H1 (cell line): ENCODE measurements at regions not wholly inside any gene's neighbourhood (a gene's known extent, or its start where the extent isn't known, plus 50 kb on each side); places are given as distances from the start of the nearest gene placed in this dataset.

Source experiments
- GTF2F1 ChIP-seq: IDR thresholded peaks from 2 replicates; pipeline ENCODE4 v1.6.1; 2012; ENCODE audit warnings: low read depth, low read length, improper control_type of control experiment, borderline replicate concordance
- HDAC2 ChIP-seq, 2 experiments: fragments of 300-600 bp in 1 of 2; sonication (generic) in 1 of 2; IDR thresholded peaks; 2 replicates each; pipeline ENCODE4 v1.6.1; 2011 to 2012; ENCODE audit warnings: low read depth in 2 of 2, low read length in 2 of 2, mild to moderate bottlenecking in 2 of 2, moderate library complexity in 2 of 2, borderline replicate concordance in 1 of 2, inconsistent platforms in 1 of 2
- KDM4A ChIP-seq: IDR thresholded peaks from one replicate; pipeline ENCODE4 v1.7.1; 2012; ENCODE audit warnings: low read depth, mild to moderate bottlenecking, moderate library complexity, low read length, inconsistent platforms; ENCODE audit not compliant: severe bottlenecking
- PHF8 ChIP-seq: fragments of 200-600 bp; sonication (generic); conservative IDR thresholded peaks from 2 replicates; pipeline ENCODE4 v1.7.1; 2012; ENCODE audit warnings: low read depth, mild to moderate bottlenecking, inconsistent platforms, low read length, moderate library complexity
- TAF1 ChIP-seq: IDR thresholded peaks from 2 replicates; pipeline ENCODE4 v1.6.1; 2011; ENCODE audit warnings: mild to moderate bottlenecking, low read depth, low read length
- TAF7 ChIP-seq: optimal IDR thresholded peaks from 2 replicates; pipeline ENCODE3; 2011; ENCODE audit warnings: low read depth, mild to moderate bottlenecking, inconsistent platforms, low read length, moderate library complexity, borderline replicate concordance
- TF ChIP-seq, protein P1 (sequence below): fragments of 300-600 bp; sonication (generic); IDR thresholded peaks from 2 replicates; pipeline ENCODE4 v1.7.1; 2012; ENCODE audit warnings: low read length, moderate library complexity, mild to moderate bottlenecking, inconsistent platforms; ENCODE audit not compliant: insufficient replicate concordance
- TF ChIP-seq, protein P2 (sequence below): IDR thresholded peaks from 2 replicates; pipeline ENCODE4 v1.6.1; 2012; ENCODE audit warnings: low read length, inconsistent platforms

DNA sequence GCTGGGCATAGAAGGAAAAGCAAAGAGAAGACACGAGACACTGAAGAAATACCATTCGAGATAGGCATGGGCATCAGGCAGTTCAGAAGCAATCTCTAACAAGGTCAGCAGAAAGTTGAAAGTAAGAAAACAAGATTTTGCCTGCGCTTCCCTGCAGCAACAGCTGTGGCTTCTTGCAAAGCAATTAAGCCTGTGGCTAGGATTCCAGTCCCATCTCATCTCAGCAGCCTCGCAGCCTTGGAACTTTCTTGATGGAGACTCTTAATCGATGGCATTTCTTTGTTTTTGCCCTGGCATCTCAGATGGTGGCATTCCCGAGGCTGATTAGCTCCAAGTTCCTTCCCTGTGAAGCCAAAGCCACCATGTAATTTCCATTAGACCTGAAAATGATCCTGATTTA lies 64.6 kb upstream of the SPAG17 start (continued):
- TF ChIP-seq, protein P1, sequence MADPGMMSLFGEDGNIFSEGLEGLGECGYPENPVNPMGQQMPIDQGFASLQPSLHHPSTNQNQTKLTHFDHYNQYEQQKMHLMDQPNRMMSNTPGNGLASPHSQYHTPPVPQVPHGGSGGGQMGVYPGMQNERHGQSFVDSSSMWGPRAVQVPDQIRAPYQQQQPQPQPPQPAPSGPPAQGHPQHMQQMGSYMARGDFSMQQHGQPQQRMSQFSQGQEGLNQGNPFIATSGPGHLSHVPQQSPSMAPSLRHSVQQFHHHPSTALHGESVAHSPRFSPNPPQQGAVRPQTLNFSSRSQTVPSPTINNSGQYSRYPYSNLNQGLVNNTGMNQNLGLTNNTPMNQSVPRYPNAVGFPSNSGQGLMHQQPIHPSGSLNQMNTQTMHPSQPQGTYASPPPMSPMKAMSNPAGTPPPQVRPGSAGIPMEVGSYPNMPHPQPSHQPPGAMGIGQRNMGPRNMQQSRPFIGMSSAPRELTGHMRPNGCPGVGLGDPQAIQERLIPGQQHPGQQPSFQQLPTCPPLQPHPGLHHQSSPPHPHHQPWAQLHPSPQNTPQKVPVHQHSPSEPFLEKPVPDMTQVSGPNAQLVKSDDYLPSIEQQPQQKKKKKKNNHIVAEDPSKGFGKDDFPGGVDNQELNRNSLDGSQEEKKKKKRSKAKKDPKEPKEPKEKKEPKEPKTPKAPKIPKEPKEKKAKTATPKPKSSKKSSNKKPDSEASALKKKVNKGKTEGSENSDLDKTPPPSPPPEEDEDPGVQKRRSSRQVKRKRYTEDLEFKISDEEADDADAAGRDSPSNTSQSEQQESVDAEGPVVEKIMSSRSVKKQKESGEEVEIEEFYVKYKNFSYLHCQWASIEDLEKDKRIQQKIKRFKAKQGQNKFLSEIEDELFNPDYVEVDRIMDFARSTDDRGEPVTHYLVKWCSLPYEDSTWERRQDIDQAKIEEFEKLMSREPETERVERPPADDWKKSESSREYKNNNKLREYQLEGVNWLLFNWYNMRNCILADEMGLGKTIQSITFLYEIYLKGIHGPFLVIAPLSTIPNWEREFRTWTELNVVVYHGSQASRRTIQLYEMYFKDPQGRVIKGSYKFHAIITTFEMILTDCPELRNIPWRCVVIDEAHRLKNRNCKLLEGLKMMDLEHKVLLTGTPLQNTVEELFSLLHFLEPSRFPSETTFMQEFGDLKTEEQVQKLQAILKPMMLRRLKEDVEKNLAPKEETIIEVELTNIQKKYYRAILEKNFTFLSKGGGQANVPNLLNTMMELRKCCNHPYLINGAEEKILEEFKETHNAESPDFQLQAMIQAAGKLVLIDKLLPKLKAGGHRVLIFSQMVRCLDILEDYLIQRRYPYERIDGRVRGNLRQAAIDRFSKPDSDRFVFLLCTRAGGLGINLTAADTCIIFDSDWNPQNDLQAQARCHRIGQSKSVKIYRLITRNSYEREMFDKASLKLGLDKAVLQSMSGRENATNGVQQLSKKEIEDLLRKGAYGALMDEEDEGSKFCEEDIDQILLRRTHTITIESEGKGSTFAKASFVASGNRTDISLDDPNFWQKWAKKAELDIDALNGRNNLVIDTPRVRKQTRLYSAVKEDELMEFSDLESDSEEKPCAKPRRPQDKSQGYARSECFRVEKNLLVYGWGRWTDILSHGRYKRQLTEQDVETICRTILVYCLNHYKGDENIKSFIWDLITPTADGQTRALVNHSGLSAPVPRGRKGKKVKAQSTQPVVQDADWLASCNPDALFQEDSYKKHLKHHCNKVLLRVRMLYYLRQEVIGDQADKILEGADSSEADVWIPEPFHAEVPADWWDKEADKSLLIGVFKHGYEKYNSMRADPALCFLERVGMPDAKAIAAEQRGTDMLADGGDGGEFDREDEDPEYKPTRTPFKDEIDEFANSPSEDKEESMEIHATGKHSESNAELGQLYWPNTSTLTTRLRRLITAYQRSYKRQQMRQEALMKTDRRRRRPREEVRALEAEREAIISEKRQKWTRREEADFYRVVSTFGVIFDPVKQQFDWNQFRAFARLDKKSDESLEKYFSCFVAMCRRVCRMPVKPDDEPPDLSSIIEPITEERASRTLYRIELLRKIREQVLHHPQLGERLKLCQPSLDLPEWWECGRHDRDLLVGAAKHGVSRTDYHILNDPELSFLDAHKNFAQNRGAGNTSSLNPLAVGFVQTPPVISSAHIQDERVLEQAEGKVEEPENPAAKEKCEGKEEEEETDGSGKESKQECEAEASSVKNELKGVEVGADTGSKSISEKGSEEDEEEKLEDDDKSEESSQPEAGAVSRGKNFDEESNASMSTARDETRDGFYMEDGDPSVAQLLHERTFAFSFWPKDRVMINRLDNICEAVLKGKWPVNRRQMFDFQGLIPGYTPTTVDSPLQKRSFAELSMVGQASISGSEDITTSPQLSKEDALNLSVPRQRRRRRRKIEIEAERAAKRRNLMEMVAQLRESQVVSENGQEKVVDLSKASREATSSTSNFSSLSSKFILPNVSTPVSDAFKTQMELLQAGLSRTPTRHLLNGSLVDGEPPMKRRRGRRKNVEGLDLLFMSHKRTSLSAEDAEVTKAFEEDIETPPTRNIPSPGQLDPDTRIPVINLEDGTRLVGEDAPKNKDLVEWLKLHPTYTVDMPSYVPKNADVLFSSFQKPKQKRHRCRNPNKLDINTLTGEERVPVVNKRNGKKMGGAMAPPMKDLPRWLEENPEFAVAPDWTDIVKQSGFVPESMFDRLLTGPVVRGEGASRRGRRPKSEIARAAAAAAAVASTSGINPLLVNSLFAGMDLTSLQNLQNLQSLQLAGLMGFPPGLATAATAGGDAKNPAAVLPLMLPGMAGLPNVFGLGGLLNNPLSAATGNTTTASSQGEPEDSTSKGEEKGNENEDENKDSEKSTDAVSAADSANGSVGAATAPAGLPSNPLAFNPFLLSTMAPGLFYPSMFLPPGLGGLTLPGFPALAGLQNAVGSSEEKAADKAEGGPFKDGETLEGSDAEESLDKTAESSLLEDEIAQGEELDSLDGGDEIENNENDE = no peak
- TF ChIP-seq PHF8 = no peak
- TF ChIP-seq, protein P2, sequence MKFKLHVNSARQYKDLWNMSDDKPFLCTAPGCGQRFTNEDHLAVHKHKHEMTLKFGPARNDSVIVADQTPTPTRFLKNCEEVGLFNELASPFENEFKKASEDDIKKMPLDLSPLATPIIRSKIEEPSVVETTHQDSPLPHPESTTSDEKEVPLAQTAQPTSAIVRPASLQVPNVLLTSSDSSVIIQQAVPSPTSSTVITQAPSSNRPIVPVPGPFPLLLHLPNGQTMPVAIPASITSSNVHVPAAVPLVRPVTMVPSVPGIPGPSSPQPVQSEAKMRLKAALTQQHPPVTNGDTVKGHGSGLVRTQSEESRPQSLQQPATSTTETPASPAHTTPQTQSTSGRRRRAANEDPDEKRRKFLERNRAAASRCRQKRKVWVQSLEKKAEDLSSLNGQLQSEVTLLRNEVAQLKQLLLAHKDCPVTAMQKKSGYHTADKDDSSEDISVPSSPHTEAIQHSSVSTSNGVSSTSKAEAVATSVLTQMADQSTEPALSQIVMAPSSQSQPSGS = no peak
- TF ChIP-seq HDAC2 (IDR thresholded peaks at IDR 0.05; ENCODE audit: borderline replicate concordance in 1 of 2, low read depth in 2 of 2, low read length in 2 of 2) = no peak
- no peak for TF ChIP-seq TAF1
- no peak for TF ChIP-seq KDM4A
- no peak for TF ChIP-seq GTF2F1
- no peak for TF ChIP-seq TAF7
